22Rv1 (cell line): ENCODE measurements at regions not wholly inside any gene's neighbourhood (a gene's known extent, or its start where the extent isn't known, plus 50 kb on each side); places are given as distances from the start of the nearest gene placed in this dataset.

Experiments used
- ZFX ChIP-seq: fragments of 450-650 bp; IDR thresholded peaks from 2 replicates; pipeline ENCODE4 v1.6.1; 2017; ENCODE audit warnings: antibody characterized with exemption, borderline replicate concordance
- TF ChIP-seq, protein P1 (sequence below): fragments of 450-650 bp; IDR thresholded peaks from 2 replicates; pipeline ENCODE4 v1.5.1; 2017; ENCODE audit warnings: mild to moderate bottlenecking

DNA sequence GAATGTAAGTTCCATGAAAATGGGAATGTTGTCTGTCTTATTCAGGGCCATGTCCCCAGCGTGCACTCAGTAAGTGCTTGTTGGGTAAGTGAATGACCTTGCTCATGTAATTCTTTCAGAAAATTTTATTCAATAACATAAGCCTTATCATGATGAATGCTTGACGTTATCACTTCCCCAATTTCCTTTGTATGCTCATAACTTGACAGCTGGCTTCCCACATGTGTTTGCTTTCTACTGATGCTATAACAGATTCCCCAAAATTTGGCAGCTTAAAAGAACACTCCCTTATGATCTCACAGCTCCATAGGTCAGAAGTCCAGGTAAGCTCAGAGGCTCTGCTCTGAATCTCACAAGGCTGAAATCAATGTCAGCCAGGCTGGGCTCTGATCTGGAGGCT lies 155.8 kb upstream of the POU2AF2 start:
- TF ChIP-seq, protein P1, sequence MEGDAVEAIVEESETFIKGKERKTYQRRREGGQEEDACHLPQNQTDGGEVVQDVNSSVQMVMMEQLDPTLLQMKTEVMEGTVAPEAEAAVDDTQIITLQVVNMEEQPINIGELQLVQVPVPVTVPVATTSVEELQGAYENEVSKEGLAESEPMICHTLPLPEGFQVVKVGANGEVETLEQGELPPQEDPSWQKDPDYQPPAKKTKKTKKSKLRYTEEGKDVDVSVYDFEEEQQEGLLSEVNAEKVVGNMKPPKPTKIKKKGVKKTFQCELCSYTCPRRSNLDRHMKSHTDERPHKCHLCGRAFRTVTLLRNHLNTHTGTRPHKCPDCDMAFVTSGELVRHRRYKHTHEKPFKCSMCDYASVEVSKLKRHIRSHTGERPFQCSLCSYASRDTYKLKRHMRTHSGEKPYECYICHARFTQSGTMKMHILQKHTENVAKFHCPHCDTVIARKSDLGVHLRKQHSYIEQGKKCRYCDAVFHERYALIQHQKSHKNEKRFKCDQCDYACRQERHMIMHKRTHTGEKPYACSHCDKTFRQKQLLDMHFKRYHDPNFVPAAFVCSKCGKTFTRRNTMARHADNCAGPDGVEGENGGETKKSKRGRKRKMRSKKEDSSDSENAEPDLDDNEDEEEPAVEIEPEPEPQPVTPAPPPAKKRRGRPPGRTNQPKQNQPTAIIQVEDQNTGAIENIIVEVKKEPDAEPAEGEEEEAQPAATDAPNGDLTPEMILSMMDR = no peak
- no peak for TF ChIP-seq ZFX
